GM13976 (cell line): ENCODE measurements at regions not wholly inside any gene's neighbourhood (a gene's known extent, or its start where the extent isn't known, plus 50 kb on each side); places are given as distances from the start of the nearest gene placed in this dataset.

Experiments used
- DNase-seq: peaks from one replicate; pipeline ENCODE4 v3.0.0; 2012; ENCODE audit warnings: low spot score
- in situ Hi-C: fragments of 300-500 bp; cut with MboI; formaldehyde crosslinking; loops from one replicate; pipeline ENCODE4 v1.12.0; 2022; ENCODE audit warnings: low sequenced_read_pairs, mixed read lengths, inconsistent platforms; ENCODE audit not compliant: unreplicated experiment
- TF ChIP-seq, protein P1 (sequence below): IDR thresholded peaks from 2 replicates; pipeline ENCODE4 v1.5.1; 2012; ENCODE audit warnings: borderline replicate concordance, mild to moderate bottlenecking; ENCODE audit not compliant: insufficient read depth; ENCODE audit errors: extremely low read depth, missing control alignments, control extremely low read depth

DNA sequence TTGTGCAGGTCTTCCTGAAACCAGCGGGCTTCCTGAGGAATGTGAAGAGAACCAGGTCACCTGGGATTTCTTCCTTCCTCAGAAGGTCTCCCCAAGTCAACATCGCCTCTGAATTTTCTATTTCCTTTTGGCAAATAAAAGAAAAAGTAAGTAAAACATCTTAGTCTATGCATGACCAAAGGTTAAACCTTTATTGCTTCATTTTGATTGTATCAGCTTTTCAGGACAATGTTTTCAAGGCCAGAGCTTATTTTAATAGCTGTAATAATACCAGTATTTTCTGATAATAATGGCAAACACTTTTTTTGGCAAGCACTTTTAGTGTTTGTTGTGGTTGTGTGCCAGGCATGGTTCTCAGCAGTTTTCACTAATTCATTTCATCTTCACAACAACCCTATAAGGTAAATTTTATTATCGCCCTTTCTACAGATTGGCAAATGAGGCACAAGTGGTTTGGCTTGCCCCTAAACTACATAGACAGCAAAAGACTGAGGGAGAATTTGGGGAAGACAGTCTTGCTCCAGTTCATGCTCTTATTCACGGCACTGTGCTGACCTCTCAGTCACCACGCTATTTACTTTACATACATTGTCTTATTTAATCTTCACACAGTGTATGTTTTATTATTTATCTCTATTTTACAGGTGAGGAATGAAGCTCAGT lies 110.4 kb downstream of the RPL22L1 start:
- in situ Hi-C loops = no loop called here
- TF ChIP-seq, protein P1, sequence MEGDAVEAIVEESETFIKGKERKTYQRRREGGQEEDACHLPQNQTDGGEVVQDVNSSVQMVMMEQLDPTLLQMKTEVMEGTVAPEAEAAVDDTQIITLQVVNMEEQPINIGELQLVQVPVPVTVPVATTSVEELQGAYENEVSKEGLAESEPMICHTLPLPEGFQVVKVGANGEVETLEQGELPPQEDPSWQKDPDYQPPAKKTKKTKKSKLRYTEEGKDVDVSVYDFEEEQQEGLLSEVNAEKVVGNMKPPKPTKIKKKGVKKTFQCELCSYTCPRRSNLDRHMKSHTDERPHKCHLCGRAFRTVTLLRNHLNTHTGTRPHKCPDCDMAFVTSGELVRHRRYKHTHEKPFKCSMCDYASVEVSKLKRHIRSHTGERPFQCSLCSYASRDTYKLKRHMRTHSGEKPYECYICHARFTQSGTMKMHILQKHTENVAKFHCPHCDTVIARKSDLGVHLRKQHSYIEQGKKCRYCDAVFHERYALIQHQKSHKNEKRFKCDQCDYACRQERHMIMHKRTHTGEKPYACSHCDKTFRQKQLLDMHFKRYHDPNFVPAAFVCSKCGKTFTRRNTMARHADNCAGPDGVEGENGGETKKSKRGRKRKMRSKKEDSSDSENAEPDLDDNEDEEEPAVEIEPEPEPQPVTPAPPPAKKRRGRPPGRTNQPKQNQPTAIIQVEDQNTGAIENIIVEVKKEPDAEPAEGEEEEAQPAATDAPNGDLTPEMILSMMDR = no peak
- DNase-seq = no peak

- DNase-seq = no peak
- TF ChIP-seq, protein P1 = no peak
- in situ Hi-C loops = no loop called here
Measured at GRCh38 chr3:170757038-170757437, 113.0 kb downstream of the RPL22L1 start.

DNA sequence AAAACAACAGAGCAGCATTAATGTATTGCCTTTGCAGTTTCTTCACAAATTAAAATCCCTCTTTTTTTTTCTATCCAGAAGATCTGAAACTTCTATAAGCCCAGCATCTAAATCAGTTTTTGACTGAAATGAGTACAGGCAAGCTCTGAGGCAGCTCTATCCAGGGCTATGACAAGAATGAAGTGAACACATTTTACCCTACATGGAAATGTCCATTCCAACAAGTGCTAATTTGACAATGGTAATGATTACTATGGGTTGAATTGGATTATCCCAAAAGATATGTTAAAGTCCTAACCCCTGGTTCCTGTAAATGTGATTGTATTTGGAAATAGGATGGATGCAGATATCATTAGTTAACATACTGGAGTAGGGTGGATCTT lies 115.7 kb downstream of the RPL22L1 start:
- in situ Hi-C loops = no loop called here
- no peak for DNase-seq
- TF ChIP-seq, protein P1 = no peak

DNA sequence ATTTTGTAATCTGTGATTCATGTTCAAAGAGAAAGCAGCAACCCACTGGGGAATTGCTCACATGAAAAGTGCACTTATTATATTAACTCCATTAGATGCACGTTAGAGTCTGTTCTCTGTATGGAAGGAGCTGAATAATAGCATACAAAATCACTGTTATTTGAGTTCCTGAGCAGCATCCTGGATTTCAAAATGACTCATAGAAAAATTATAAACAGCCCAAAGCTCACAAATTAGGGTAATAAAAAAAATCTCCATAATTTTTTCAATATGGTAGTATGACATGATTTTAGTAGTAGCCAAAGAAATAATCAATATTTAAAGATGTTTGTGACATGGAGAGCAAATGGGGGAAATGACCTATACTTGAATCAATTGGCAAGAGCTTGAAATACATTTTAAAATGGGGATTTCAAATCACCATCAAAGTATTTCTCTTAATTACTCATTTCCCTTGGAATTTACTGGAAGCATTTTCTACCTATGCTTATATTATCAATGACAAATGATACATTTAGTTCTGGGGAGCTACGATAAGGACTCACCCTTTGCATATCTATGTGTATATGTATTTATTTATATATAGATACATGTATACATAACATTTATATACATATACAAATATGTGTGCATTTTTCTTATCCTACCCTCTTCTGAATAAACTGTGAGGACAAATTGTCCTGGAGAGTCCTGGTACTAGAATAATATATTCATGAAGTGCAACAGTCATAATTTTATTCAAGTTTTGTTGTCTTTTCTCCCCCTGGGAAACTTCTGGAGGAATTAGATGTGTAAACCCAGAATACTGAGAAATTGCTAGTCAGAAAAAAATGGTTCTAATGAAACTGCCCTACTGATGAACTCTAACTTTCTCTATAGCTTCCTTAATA lies 116.3 kb downstream of the RPL22L1 start:
- in situ Hi-C loops = no loop called here

DNA sequence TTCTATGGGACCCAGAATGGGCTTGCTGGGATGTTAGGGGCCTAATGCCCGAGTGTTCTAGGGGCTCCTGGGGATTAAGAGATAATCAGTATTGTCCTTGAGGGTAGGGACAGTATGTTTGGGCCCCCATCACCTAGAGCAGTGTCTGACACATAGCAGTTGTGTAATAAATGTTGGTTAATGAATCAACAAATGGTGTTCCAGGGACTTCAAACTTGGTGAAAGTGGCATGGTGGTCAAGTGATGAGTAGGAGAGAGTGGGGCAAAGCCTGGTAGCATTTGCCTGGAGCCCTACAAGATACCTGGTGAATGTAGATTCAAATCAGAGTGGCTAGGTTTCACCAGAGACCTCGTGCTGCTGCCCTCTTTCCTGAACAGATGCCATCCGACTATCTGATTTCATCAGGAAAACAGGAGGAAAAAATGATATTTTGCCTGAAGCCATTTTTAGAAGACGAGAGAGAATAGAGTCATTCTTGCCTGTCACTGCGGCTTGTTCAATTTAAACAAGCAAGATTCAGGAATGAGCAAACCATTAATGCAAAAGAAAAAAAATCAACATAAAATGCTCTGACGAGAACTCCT lies 117.3 kb downstream of the RPL22L1 start:
- in situ Hi-C loops = no loop called here

More for the DNA sequence above, 116.3 kb downstream of the RPL22L1 start:
- DNase-seq = no peak
- TF ChIP-seq, protein P1 = no peak

DNA sequence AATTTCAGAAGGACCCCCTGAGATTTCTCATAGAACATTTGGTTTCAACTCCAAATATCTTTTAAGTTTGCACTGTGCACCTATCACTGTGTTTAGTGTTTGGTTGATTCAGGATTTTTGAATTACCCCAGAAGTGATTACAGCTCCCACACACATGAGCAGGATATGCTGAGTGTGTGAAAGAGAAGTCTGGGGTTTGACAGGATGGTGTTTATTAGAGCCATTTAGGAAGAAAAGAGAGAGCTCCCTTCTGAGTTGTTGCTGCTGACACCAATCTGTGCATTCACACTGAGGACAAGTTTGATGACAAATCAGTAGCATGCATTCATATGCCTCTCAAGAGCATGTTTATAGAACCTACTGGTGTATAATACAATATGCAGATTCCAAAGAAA lies 118.1 kb downstream of the RPL22L1 start:
- in situ Hi-C loops = no loop called here

More for the DNA sequence above, 117.3 kb downstream of the RPL22L1 start:
- TF ChIP-seq, protein P1 = no peak
- no peak for DNase-seq

More for the DNA sequence above, 118.1 kb downstream of the RPL22L1 start:
- DNase-seq = no peak
- TF ChIP-seq, protein P1 = no peak
